OCI-LY3 (cell line): ENCODE measurements at regions not wholly inside any gene's neighbourhood (a gene's known extent, or its start where the extent isn't known, plus 50 kb on each side); places are given as distances from the start of the nearest gene placed in this dataset.

Source experiments
- H2AFZ ChIP-seq: fragments of 200-600, 300-600 bp; shearing (Covaris generic); 2 replicates; pipeline ENCODE4 v1.6.0; 2014; ENCODE audit warnings: antibody characterized with exemption, low read depth, low read length
- H3K27ac ChIP-seq: fragments of 200-600, 300-600 bp; sonication (generic); 2 replicates; pipeline ENCODE4 v1.5.1; 2014; ENCODE audit warnings: mild to moderate bottlenecking, low read length, moderate library complexity, mixed read lengths
- H3K27me3 ChIP-seq: fragments of 200-600, 300-600 bp; sonication (generic); 2 replicates; pipeline ENCODE4 v1.6.1; 2014; ENCODE audit warnings: low read depth, low read length, mixed read lengths
- H3K36me3 ChIP-seq: fragments of 200-600, 300-600 bp; sonication (generic); replicated peaks from 2 replicates; pipeline ENCODE3; 2014; ENCODE audit warnings: low read depth, low read length, mixed read lengths
- H3K4me1 ChIP-seq: fragments of 300-600, 200-600 bp; sonication (generic); 2 replicates; pipeline ENCODE4 v1.6.1; 2014; ENCODE audit warnings: low read length, mixed read lengths
- H3K4me2 ChIP-seq: fragments of 200-600, 300-600 bp; sonication (generic); 2 replicates; pipeline ENCODE4 v1.6.1; 2014; ENCODE audit warnings: low read length, mixed read lengths
- H3K4me3 ChIP-seq: fragments of 300-600, 200-600 bp; sonication (generic); 2 replicates; pipeline ENCODE4 v1.5.1; 2014; ENCODE audit warnings: antibody characterized with exemption, mild to moderate bottlenecking, low read length, moderate library complexity
- H3K79me2 ChIP-seq: fragments of 300-600, 200-600 bp; shearing (Covaris generic); 2 replicates; pipeline ENCODE4 v1.6.1; 2014; ENCODE audit warnings: mild to moderate bottlenecking, low read length, mixed read lengths
- H3K9ac ChIP-seq: fragments of 300-600, 200-600 bp; shearing (Covaris generic); 2 replicates; pipeline ENCODE4 v1.6.0; 2014; ENCODE audit warnings: mild to moderate bottlenecking, low read length, moderate library complexity
- H3K9me3 ChIP-seq: fragments of 200-600, 300-600 bp; shearing (Covaris generic); 2 replicates; pipeline ENCODE4 v1.6.1; 2014; ENCODE audit warnings: low read length, mixed read lengths; ENCODE audit not compliant: insufficient read depth
- H4K20me1 ChIP-seq: fragments of 200-600, 300-600 bp; sonication (generic); 2 replicates; pipeline ENCODE4 v1.6.1; 2016; ENCODE audit warnings: low read length, mixed read lengths; ENCODE audit not compliant: insufficient read depth
- CTCF ChIP-seq: fragments of 200-600, 300-600 bp; sonication (generic); IDR thresholded peaks from 2 replicates; pipeline ENCODE4 v1.5.1; 2014; ENCODE audit warnings: antibody characterized with exemption, low read length, low read depth
- EZH2phosphoT487 ChIP-seq: fragments of 200-600 bp; shearing (Covaris generic); IDR thresholded peaks from 2 replicates; pipeline ENCODE4 v1.6.1; 2018; ENCODE audit warnings: antibody characterized with exemption, mixed run types, low read depth

GRCh38 chr7:136210079-136210478 is 232.9 kb upstream of the MTPN start:
- H3K36me3 ChIP-seq: no peaks in the 10 kb centered on the region
- no peak overlapping the region for H3K9ac ChIP-seq
- H3K4me2 ChIP-seq: no peak overlapping the region
- H3K27me3 ChIP-seq: no peaks in the 10 kb centered on the region
- H3K4me1 ChIP-seq: no peaks in the 10 kb centered on the region
- no peaks in the 10 kb centered on the region for H3K9me3 ChIP-seq
- H4K20me1 ChIP-seq: no peaks in the 10 kb centered on the region
- TF ChIP-seq EZH2phosphoT487: no peak
- no peak for TF ChIP-seq CTCF
- H2AFZ ChIP-seq: no peak overlapping the region
- H3K27ac ChIP-seq: no peak overlapping the region
- H3K79me2 ChIP-seq: no peaks in the 10 kb centered on the region
- no peak overlapping the region for H3K4me3 ChIP-seq

- H3K79me2 ChIP-seq: no peaks in the 10 kb centered on the region
- no peak overlapping the region for H2AFZ ChIP-seq
- no peaks in the 10 kb centered on the region for H3K9me3 ChIP-seq
- TF ChIP-seq EZH2phosphoT487: no peak
- no peak for TF ChIP-seq CTCF
- no peak overlapping the region for H3K9ac ChIP-seq
- H3K27ac ChIP-seq: no peak overlapping the region
- no peaks in the 10 kb centered on the region for H4K20me1 ChIP-seq
- no peak overlapping the region for H3K4me3 ChIP-seq
- no peak overlapping the region for H3K4me2 ChIP-seq
- H3K36me3 ChIP-seq: no peaks in the 10 kb centered on the region
- no peaks in the 10 kb centered on the region for H3K4me1 ChIP-seq
- no peaks in the 10 kb centered on the region for H3K27me3 ChIP-seq
Observed at GRCh38 chr7:136205956-136206355, 228.8 kb upstream of the MTPN start.

- H3K9ac ChIP-seq: no peak overlapping the region
- H4K20me1 ChIP-seq: no peaks in the 10 kb centered on the region
- peaks cover 4% of the 10 kb centered on the region; the same call in 1 of the 2 replicates for H3K4me1 ChIP-seq
- H3K27me3 ChIP-seq: no peaks in the 10 kb centered on the region
- H2AFZ ChIP-seq: no peak overlapping the region
- no peak overlapping the region for H3K27ac ChIP-seq
- TF ChIP-seq CTCF: no peak
- H3K4me3 ChIP-seq: no peak overlapping the region
- H3K36me3 ChIP-seq: no peaks in the 10 kb centered on the region
- H3K79me2 ChIP-seq: no peaks in the 10 kb centered on the region
- H3K9me3 ChIP-seq: peaks cover 3% of the 10 kb centered on the region; the same call in 1 of the 2 replicates
- H3K4me2 ChIP-seq: no peak overlapping the region
Observed at GRCh38 chr7:136198168-136198567, 221.0 kb upstream of the MTPN start.

GRCh38 chr7:136194878-136195277 is 217.7 kb upstream of the MTPN start:
- peaks cover 3% of the 10 kb centered on the region; the same call in 1 of the 2 replicates for H3K9me3 ChIP-seq
- H3K36me3 ChIP-seq: no peaks in the 10 kb centered on the region
- no peak overlapping the region for H3K4me3 ChIP-seq
- H2AFZ ChIP-seq: no peak overlapping the region
- H3K4me1 ChIP-seq: peaks cover 4% of the 10 kb centered on the region; the same call in 1 of the 2 replicates
- no peaks in the 10 kb centered on the region for H3K27me3 ChIP-seq
- no peak overlapping the region for H3K4me2 ChIP-seq
- TF ChIP-seq EZH2phosphoT487: no peak
- TF ChIP-seq CTCF: no peak
- no peaks in the 10 kb centered on the region for H3K79me2 ChIP-seq
- no peaks in the 10 kb centered on the region for H4K20me1 ChIP-seq
- H3K9ac ChIP-seq: no peak overlapping the region
- no peak overlapping the region for H3K27ac ChIP-seq
